HG02678 (cell line): ENCODE measurements at regions not wholly inside any gene's neighbourhood (a gene's known extent, or its start where the extent isn't known, plus 50 kb on each side); places are given as distances from the start of the nearest gene placed in this dataset.
"Not testable (repeated sequence)": the region's sequence is repeated elsewhere in the genome, so short reads cannot be mapped to it uniquely, and the experiment has no call there.

Experiments used
- ATAC-seq: cut with Tn5 transposase; IDR thresholded peaks from one replicate; pipeline ENCODE4 v1.9.1; 2021; ENCODE audit warnings: mild to moderate bottlenecking, moderate library complexity; ENCODE audit not compliant: unreplicated experiment

DNA sequence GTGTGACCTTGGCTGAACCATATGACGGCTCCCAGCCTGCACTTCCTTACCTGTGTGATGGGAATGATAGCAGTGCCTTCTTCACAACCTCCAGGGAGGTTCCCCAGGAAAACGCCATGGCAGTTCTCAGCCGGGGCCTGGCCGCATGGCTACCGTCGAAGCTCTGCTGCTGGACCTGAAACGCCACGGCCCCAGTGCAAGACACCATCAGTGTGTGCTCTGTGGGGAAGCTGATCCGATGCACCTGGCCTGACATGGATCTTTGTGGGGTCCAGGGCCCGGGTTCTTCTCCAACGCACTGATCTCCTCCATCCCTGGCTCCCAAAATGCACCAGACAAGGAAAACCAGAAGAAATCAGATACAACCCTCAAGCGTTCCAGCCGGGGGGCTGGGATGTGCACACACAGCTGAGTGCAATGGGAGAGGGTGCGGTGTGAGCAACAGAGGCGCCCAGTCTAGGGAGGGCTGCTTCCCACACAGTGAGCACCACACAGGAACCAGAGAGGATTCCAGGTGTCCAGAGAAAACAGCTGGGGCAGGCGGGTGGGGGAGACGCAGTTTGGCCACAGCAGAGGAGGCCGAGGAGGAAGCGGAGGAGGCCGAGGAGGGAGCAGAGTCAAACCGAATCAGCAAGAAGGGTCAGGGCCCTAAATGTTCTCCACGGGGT is 54.3 kb upstream of the ZNF469 start:
- no peak for ATAC-seq

DNA sequence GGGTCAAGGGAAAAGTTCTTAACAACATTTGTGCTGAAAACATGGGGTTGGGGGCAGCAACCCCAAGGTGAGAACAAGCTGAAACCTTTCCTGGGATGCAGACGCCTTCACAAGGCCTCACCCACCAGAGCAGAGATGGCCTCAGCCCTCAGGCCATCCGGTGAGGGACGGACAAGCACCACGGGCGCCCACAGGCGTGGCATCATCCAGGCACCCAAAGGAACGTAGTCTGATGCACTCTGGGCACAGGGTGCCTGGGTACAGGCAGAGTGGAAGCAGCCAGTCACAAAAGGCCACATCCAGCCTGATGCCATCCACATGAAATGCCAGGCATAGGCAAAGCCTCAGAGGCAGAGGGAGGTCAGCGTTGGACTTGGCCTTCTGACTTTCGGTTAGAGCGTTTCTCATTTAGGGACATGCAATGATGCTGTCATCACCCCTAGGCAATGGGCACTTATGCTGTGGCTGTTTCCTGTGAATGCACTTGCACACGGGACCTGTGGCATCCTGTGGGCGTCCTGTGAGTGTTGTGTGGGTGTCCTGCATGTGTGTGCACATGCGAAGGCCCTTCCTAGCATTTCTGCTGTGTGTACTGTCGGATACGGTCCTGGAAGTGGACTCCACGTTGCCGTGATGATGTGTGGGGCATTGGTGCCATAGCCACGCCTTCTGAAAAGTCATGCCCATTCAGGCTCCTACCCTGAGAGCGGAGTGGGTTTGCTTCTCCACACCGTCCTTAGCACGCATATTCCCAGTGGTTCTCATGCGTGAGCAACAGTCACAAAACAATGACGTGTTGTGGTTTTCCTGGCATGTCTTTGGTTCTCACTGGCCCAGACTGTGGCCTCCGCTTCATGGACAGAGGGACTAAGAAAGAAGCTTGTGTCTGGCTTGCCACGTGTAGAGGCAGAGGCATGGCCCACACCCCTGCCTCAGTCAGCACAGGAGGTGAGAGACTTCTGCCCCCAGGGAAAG is 52.7 kb upstream of the ZNF469 start:
- no peak for ATAC-seq

- no peak for ATAC-seq
These were observed 51.5 kb upstream of the ZNF469 start for GRCh38 chr16:88330971-88331890.

DNA sequence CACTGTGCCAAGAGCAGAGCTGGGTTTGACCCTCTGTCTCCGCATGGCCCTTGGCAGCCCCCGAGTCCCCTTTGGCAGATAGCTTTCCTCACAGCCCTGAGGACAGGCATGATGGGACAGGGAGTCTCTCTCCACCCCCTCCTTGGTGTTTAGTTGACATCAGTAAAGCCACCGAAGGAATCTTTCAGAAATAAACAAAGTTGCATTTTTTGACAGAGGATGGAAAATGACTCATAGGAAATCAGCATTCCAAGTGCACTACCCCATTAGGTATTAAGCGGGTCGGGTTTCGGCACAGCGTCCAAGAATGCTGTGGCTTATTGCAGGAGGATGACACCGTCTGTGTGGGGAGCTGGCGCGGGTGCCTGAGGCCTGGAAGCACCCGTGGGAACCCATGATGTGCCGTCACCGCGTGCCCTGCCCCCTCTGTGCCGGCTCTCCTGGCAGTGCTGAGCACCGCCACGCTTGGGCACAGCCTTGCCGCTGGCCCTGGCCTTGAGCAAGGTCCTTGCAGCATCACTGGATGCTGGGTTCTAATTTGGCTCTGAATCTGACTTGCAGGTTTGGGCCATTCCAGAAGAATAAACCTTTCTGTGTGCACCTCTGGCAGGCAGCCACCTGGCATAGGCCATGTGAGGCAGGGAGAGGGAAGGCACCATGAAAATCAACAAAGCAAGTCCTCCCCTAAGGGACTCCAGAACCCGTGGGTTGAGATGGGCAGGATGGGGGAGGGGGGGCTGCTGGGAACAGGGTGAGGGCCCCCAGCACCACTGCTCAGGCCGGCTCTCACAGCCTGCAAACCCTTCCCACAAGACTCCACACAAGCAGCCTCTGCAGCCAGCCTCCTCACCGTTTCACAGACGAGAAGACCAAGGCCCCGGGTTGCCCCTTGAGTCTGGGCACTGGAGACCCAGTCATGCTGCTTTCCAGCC is 50.5 kb upstream of the ZNF469 start:
- no peak for ATAC-seq

DNA sequence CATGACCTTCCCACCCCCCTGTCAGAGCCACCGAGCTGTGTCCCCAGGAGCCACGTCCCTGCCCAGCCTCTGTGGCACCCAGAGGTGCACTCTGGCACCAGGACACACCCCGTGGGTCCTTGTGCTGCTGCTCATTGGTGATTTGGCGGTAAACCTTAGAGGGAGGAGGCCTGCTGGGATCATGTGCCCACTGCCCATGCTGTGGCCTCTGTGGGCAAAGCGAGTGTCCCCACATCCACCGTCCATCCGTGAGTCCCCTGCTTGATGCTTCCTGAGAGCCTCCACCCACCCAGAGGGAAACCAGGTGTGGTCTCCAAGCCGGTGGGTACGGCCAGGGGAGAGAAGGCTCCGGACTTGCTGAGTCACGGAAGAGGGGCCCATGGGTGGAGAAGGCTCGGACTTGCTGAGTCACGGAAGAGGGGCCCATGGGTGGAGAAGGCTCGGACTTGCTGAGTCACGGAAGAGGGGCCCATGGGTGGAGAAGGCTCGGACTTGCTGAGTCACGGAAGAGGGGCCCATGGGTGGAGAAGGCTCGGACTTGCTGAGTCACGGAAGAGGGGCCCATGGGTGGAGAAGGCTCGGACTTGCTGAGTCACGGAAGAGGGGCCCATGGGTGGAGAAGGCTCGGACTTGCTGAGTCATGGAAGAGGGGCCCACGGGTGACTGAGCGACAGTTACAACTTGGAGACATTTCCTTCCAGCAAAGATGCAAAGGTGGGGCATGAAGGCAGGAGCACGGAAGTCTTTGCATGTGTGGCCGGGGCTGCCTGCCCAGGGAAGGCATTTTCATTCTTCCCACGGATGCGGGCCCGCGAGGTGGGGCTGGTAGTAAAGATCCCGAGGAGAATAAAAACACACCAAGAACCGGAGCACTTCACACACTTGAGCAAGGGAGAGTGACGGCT is 49.6 kb upstream of the ZNF469 start:
- ATAC-seq: not testable (repeated sequence)
